SK-N-SH (cell line): ENCODE measurements at regions not wholly inside any gene's neighbourhood (a gene's known extent, or its start where the extent isn't known, plus 50 kb on each side); places are given as distances from the start of the nearest gene placed in this dataset.

Experiments used
- CTCF ChIA-PET: fragments of 300-600, 350-600 bp; formaldehyde crosslinking; extraction: SDS; loops from one replicate; lab custom pipeline; 2021; lab: Yijun Ruan, JAX
- POLR2A ChIA-PET: fragments of 350-600 bp; sonication (Branson Sonifier 250); formaldehyde crosslinking; extraction: SDS; loops from one replicate; lab custom pipeline; 2020; ENCODE audit warnings: antibody characterized with exemption, inconsistent platforms; lab: Yijun Ruan, JAX
- DNase-seq: peaks from one replicate; pipeline ENCODE4 v3.0.0; 2012
- H2AFZ ChIP-seq: fragments of 200-600 bp; sonication (generic); 2 replicates; pipeline ENCODE4 v1.8.1; 2016; ENCODE audit warnings: antibody characterized with exemption, mild to moderate bottlenecking, low read depth
- H3F3A ChIP-seq: fragments of 200-600 bp; sonication (generic); replicated peaks from 2 replicates; pipeline ENCODE3; 2016; ENCODE audit warnings: antibody characterized with exemption, mild to moderate bottlenecking; ENCODE audit not compliant: insufficient read depth
- H3K27ac ChIP-seq, 2 experiments: fragments of 200-500 bp in 1 of 2; fragments of 200-600 bp in 1 of 2; sonication (Bioruptor generic) in 1 of 2; sonication (generic), shearing (Covaris generic) in 1 of 2; 2 replicates each; pipeline versions ENCODE4 v1.5.1 to v1.6.1; 2014 to 2016; ENCODE audit warnings: low read depth in 2 of 2, inconsistent platforms in 1 of 2, low read length in 1 of 2, mild to moderate bottlenecking in 1 of 2, mixed read lengths in 1 of 2
- H3K27me3 ChIP-seq: fragments of 200-600 bp; sonication (generic), shearing (Covaris generic); 2 replicates; pipeline ENCODE4 v1.6.1; 2016; ENCODE audit warnings: mixed run types; ENCODE audit not compliant: insufficient read depth
- H3K36me3 ChIP-seq, 2 experiments: fragments of 200-500 bp in 1 of 2; fragments of 200-600 bp in 1 of 2; sonication (Bioruptor generic) in 1 of 2; sonication (generic) in 1 of 2; replicated peaks in 1 of 2; 2 replicates each; pipeline versions ENCODE3 to v1.5.1; 2014 to 2016; ENCODE audit warnings: low read length in 1 of 2, mild to moderate bottlenecking in 1 of 2; ENCODE audit not compliant: insufficient read depth in 2 of 2, control insufficient read depth in 1 of 2
- H3K4me1 ChIP-seq, 2 experiments: fragments of 200-500 bp in 1 of 2; fragments of 200-600 bp in 1 of 2; sonication (Bioruptor generic) in 1 of 2; sonication (generic), shearing (Covaris generic) in 1 of 2; 2 replicates each; pipeline versions ENCODE4 v1.5.1 to v1.6.1; 2014 to 2016; ENCODE audit warnings: low read depth in 1 of 2, low read length in 1 of 2, mixed run types in 1 of 2; ENCODE audit not compliant: insufficient read depth in 2 of 2, control insufficient read depth in 1 of 2
- H3K4me2 ChIP-seq: fragments of 200-600 bp; sonication (generic), shearing (Covaris generic); 2 replicates; pipeline ENCODE4 v1.6.1; 2017; ENCODE audit warnings: mixed run types
- H3K4me3 ChIP-seq, 2 experiments: fragments of 200-500 bp in 1 of 2; fragments of 200-600 bp in 1 of 2; sonication (Bioruptor generic) in 1 of 2; sonication (generic), shearing (Covaris generic) in 1 of 2; 2 replicates each; pipeline versions ENCODE4 v1.5.1 to v1.8.1; 2014 to 2016; ENCODE audit warnings: low read depth in 2 of 2, inconsistent platforms in 1 of 2, low read length in 1 of 2, mild to moderate bottlenecking in 1 of 2, mixed read lengths in 1 of 2, moderate library complexity in 1 of 2
- H3K79me2 ChIP-seq: fragments of 200-600 bp; sonication (generic); 2 replicates; pipeline ENCODE4 v1.8.1; 2017; ENCODE audit warnings: mild to moderate bottlenecking; ENCODE audit not compliant: insufficient read depth
- H3K9ac ChIP-seq: fragments of 200-600 bp; sonication (generic); 2 replicates; pipeline ENCODE4 v1.6.1; 2017; ENCODE audit warnings: mixed run types
- H3K9me2 ChIP-seq: fragments of 200-600 bp; sonication (generic); 2 replicates; pipeline ENCODE4 v1.6.1; 2017; ENCODE audit warnings: mixed run types
- H3K9me3 ChIP-seq: fragments of 200-600 bp; sonication (generic); 2 replicates; pipeline ENCODE4 v1.6.1; 2017; ENCODE audit warnings: mixed run types, mild to moderate bottlenecking, moderate library complexity
- H4K20me1 ChIP-seq: fragments of 200-600 bp; sonication (generic); 2 replicates; pipeline ENCODE4 v1.6.1; 2017; ENCODE audit warnings: mild to moderate bottlenecking, mixed run types; ENCODE audit not compliant: insufficient read depth
- CHD2 ChIP-seq: fragments of 150-350 bp; IDR thresholded peaks from 2 replicates; pipeline ENCODE4 v1.6.1; 2018; ENCODE audit warnings: low read length; ENCODE audit not compliant: partially characterized antibody
- CTCF ChIP-seq: fragments of 200-600 bp; sonication (generic); IDR thresholded peaks from 2 replicates; pipeline ENCODE4 v1.6.1; 2017; ENCODE audit warnings: antibody characterized with exemption, mild to moderate bottlenecking, moderate library complexity
- FOSL2 ChIP-seq: IDR thresholded peaks from 2 replicates; pipeline ENCODE4 v1.4.0; 2012; ENCODE audit warnings: low read depth, mild to moderate bottlenecking, moderate library complexity, borderline replicate concordance
- FOXM1 ChIP-seq: IDR thresholded peaks from 2 replicates; pipeline ENCODE4 v1.4.0; 2012; ENCODE audit warnings: low read depth, mild to moderate bottlenecking
- RCOR1 ChIP-seq: fragments of 150-350 bp; IDR thresholded peaks from 2 replicates; pipeline ENCODE4 v1.6.1; 2017; ENCODE audit warnings: antibody characterized with exemption, low read length
- REST ChIP-seq: IDR thresholded peaks from 2 replicates; pipeline ENCODE4 v1.6.1; 2012; ENCODE audit warnings: mild to moderate bottlenecking, low read depth, low read length, moderate library complexity
- TAF1 ChIP-seq: IDR thresholded peaks from 2 replicates; pipeline ENCODE4 v1.6.1; 2012; ENCODE audit warnings: low read depth, mild to moderate bottlenecking, low read length, moderate library complexity, borderline replicate concordance
- WGBS: methylation state at CpG from one replicate; pipeline ENCODE4 v1.1.6; 2017; ENCODE audit warnings: low lambda C conversion rate; 5-methylcytosine and 5-hydroxymethylcytosine counted together
- TF ChIP-seq, protein P1 (sequence below): IDR thresholded peaks from 2 replicates; pipeline ENCODE4 v1.4.0; 2012; ENCODE audit warnings: low read depth, borderline replicate concordance
- TF ChIP-seq, protein P2 (sequence below): fragments of 150-350 bp; IDR thresholded peaks from 2 replicates; pipeline ENCODE4 v1.6.1; 2017; ENCODE audit warnings: antibody characterized with exemption, low read length, low read depth, borderline replicate concordance

DNA sequence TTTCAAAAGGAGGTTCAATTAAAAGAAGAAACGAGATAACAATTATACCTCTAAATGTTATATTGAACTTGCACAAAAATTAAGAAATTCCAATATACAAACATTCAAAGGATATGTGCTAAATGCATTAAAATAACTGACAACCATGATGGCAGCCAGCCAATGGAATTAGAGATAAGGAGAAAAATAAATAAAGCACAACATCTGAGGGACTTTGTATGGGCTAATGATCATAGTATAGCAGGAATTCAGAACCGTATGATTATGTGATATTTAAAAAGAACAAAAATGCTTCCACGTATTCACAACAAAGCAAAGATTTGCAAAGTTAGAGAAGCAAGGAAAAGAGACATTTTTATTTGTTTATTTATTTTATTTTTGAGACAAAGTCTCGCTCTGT is 1103.0 kb downstream of the CBLN2 start (continued):
- TF ChIP-seq, protein P1, sequence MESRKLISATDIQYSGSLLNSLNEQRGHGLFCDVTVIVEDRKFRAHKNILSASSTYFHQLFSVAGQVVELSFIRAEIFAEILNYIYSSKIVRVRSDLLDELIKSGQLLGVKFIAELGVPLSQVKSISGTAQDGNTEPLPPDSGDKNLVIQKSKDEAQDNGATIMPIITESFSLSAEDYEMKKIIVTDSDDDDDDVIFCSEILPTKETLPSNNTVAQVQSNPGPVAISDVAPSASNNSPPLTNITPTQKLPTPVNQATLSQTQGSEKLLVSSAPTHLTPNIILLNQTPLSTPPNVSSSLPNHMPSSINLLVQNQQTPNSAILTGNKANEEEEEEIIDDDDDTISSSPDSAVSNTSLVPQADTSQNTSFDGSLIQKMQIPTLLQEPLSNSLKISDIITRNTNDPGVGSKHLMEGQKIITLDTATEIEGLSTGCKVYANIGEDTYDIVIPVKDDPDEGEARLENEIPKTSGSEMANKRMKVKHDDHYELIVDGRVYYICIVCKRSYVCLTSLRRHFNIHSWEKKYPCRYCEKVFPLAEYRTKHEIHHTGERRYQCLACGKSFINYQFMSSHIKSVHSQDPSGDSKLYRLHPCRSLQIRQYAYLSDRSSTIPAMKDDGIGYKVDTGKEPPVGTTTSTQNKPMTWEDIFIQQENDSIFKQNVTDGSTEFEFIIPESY, result no peak
- TF ChIP-seq, protein P2, sequence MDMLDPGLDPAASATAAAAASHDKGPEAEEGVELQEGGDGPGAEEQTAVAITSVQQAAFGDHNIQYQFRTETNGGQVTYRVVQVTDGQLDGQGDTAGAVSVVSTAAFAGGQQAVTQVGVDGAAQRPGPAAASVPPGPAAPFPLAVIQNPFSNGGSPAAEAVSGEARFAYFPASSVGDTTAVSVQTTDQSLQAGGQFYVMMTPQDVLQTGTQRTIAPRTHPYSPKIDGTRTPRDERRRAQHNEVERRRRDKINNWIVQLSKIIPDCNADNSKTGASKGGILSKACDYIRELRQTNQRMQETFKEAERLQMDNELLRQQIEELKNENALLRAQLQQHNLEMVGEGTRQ, result no peak
- TF ChIP-seq CHD2 (no peak), FOSL2 (no peak), RCOR1 (no peak)

DNA sequence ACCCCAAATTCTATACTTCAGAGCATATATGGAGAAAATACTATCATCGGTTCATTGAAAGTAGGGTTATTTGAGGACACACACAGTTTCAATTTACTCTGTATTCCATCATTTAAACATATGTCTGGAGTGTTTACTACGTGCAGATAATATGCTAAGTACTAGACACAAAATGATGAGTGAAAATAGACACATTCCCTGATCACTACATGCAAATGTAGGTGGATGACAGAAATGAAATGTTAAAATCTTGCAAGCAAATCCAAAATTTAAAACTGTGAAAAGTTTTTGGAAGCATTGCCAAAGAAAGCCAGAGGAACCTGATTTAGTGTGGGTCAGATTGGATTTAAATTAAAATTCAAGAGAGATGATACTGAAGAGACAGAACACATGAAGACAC is 1106.6 kb downstream of the CBLN2 start:
- TF ChIP-seq REST (no peak), CTCF (no peak), TAF1 (no peak), FOXM1 (no peak)
- TF ChIP-seq, protein P2, result no peak
- TF ChIP-seq, all 33 proteins: peak for 0
- Histone ChIP-seq H3K4me1 (peaks cover 0 to 9% of the 10 kb centered on the region in 2 experiments; a peak in 3 of 4 replicates), H3F3A (peaks cover 3% of the 10 kb centered on the region), H3K4me2 (no peak overlapping the region), H3K36me3 (no peaks in the 10 kb centered on the region), H2AFZ (no peak overlapping the region), H3K4me3 (no peak overlapping the region), H3K27me3 (no peaks in the 10 kb centered on the region), H3K9me3 (no peaks in the 10 kb centered on the region), H3K9ac (no peak overlapping the region), H3K79me2 (no peaks in the 10 kb centered on the region), H4K20me1 (no peaks in the 10 kb centered on the region), H3K27ac (no peak overlapping the region), H3K9me2 (no peaks in the 10 kb centered on the region)
- ChIA-PET CTCF (no interaction called here), POLR2A (no interaction called here)
- 80% methylated on average over 2 of the region's 2 CpGs for whole genome bisulfite sequencing
- no peak for DNase-seq
